PC-3 (cell line): ENCODE measurements at regions not wholly inside any gene's neighbourhood (a gene's known extent, or its start where the extent isn't known, plus 50 kb on each side); places are given as distances from the start of the nearest gene placed in this dataset.

Source experiments
- ATAC-seq: fragments of 200-7000 bp; cut with Tn5 transposase; 2 replicates; pipeline ENCODE4 v1.9.1; 2020; ENCODE audit warnings: mild to moderate bottlenecking, moderate library complexity
- BruUV-seq: library from RNA; stranded (reverse); fragments of 400-500 nt; replicated peaks from 2 replicates; lab custom pipeline; 2021; lab: Mats Ljungman, UMichigan
- CTCF ChIA-PET: fragments of 300-600 bp; sonication (Branson Sonifier 250); formaldehyde crosslinking; loops from one replicate; lab custom pipeline; 2022; ENCODE audit warnings: antibody characterized with exemption; lab: Charles Lee
- POLR2A ChIA-PET: fragments of 300-600 bp; sonication (Branson Sonifier 250); formaldehyde crosslinking; loops from one replicate; lab custom pipeline; 2022; ENCODE audit warnings: antibody characterized with exemption; ENCODE audit not compliant: unreplicated experiment; lab: Charles Lee
- DNase-seq: peaks from one replicate; pipeline ENCODE4 v3.0.0-alpha.2; 2015
- H2AFZ ChIP-seq: fragments of 300-600 bp; sonication (generic); 2 replicates; pipeline ENCODE4 v1.6.0; 2016; ENCODE audit warnings: antibody characterized with exemption, low read length
- H3F3A ChIP-seq: fragments of 300-600 bp; sonication (generic); one replicate; pipeline ENCODE4 v1.6.0; 2017; ENCODE audit warnings: antibody characterized with exemption, low read length, control low read depth, mild to moderate bottlenecking; ENCODE audit not compliant: unreplicated experiment
- H3K27ac ChIP-seq: fragments of 300-600 bp; sonication (generic); 2 replicates; pipeline ENCODE4 v1.5.1; 2016; ENCODE audit warnings: mild to moderate bottlenecking, low read length
- H3K27me3 ChIP-seq: fragments of 300-600 bp; sonication (generic); 2 replicates; pipeline ENCODE4 v1.6.1; 2016; ENCODE audit warnings: low read length, mixed read lengths
- H3K36me3 ChIP-seq: fragments of 300-600 bp; sonication (generic); 2 replicates; pipeline ENCODE4 v1.6.1; 2016; ENCODE audit warnings: low read depth, mixed run types, low read length, mixed read lengths
- H3K4me1 ChIP-seq: fragments of 300-600 bp; sonication (generic); 2 replicates; pipeline ENCODE4 v1.5.1; 2016; ENCODE audit warnings: low read length; ENCODE audit not compliant: insufficient read depth
- H3K4me2 ChIP-seq: fragments of 300-600 bp; sonication (generic); 2 replicates; pipeline ENCODE4 v1.6.0; 2016; ENCODE audit warnings: low read length
- H3K4me3 ChIP-seq: fragments of 300-600 bp; sonication (generic); 2 replicates; pipeline ENCODE4 v1.5.1; 2016; ENCODE audit warnings: mild to moderate bottlenecking, low read length, mixed read lengths
- H3K79me2 ChIP-seq: fragments of 300-600 bp; sonication (generic); 2 replicates; pipeline ENCODE4 v1.6.1; 2017; ENCODE audit warnings: low read length, mixed read lengths
- H3K9ac ChIP-seq: fragments of 300-600 bp; sonication (generic); 2 replicates; pipeline ENCODE4 v1.6.0; 2016; ENCODE audit warnings: mild to moderate bottlenecking, low read length
- H3K9me2 ChIP-seq: fragments of 300-600 bp; sonication (generic); replicated peaks from 2 replicates; pipeline ENCODE4 v1.6.1; 2016; ENCODE audit warnings: mixed run types, low read length, mixed read lengths
- H3K9me3 ChIP-seq: fragments of 300-600 bp; sonication (generic); 2 replicates; pipeline ENCODE4 v1.6.1; 2016; ENCODE audit warnings: low read length, mixed read lengths
- H4K20me1 ChIP-seq: fragments of 300-600 bp; sonication (generic); 2 replicates; pipeline ENCODE4 v1.6.1; 2016; ENCODE audit warnings: low read length, mixed read lengths
- CTCF ChIP-seq: fragments of 300-600 bp; sonication (generic); conservative IDR thresholded peaks from 2 replicates; pipeline ENCODE4 v1.5.1; 2017; ENCODE audit warnings: antibody characterized with exemption, low read depth, mild to moderate bottlenecking, low read length
- EZH2 ChIP-seq: fragments of 300-600 bp; sonication (generic); IDR thresholded peaks from one replicate; pipeline ENCODE4 v1.6.1; 2017; ENCODE audit warnings: antibody characterized with exemption, mild to moderate bottlenecking, low read length; ENCODE audit not compliant: unreplicated experiment
- EZH2phosphoT487 ChIP-seq: fragments of 300-600 bp; sonication (generic); IDR thresholded peaks from 2 replicates; pipeline ENCODE4 v1.6.1; 2018; ENCODE audit warnings: mild to moderate bottlenecking, antibody characterized with exemption, low read length, borderline replicate concordance
- intact Hi-C: fragments of 100-400 bp; cut with micrococcal nuclease; formaldehyde crosslinking; loops from 2 replicates; pipeline ENCODE4 v1.9.0; 2023

GRCh38 chrX:23557070-23557469 is 110.2 kb upstream of the PRDX4 start:
- Histone ChIP-seq H3K79me2 (no peaks in the 10 kb centered on the region), H3K27ac (no peak overlapping the region), H3K9me3 (no peaks in the 10 kb centered on the region), H3K4me3 (no peak overlapping the region), H2AFZ (no peak overlapping the region), H3K4me2 (no peak overlapping the region), H3K36me3 (no peaks in the 10 kb centered on the region), H3K27me3 (peaks cover 19% of the 10 kb centered on the region; the same call in 1 of the 2 replicates), H4K20me1 (no peaks in the 10 kb centered on the region), H3K9me2 (no peaks in the 10 kb centered on the region), H3K4me1 (no peaks in the 10 kb centered on the region), H3F3A (no peaks in the 10 kb centered on the region), H3K9ac (no peak overlapping the region)
- TF ChIP-seq CTCF (no peak), EZH2phosphoT487 (no peak), EZH2 (no peak)
- ATAC-seq (no peak), DNase-seq (no peak)
- ChIA-PET CTCF (no interaction called here), POLR2A (no interaction called here)
- BruUV-seq: no TSS peak
- intact Hi-C loops: loop anchor here (10.0 kb wide), 1 partner anchor 212 kb away; no protein-coding TSS in a partner anchor

- H2AFZ ChIP-seq: no peak overlapping the region
- no peaks in the 10 kb centered on the region for H3K36me3 ChIP-seq
- peaks cover 11% of the 10 kb centered on the region; the same call in 1 of the 2 replicates for H3K27me3 ChIP-seq
- intact Hi-C loops: loop anchor here (10.0 kb wide), 1 partner anchor 215 kb away; no protein-coding TSS in a partner anchor
- no peaks in the 10 kb centered on the region for H3F3A ChIP-seq
- ChIA-PET CTCF (no interaction called here), POLR2A (interaction anchor here (0.7 kb wide), 1 partner anchor 8 kb away, joined by 3 read pairs; no protein-coding TSS in a partner anchor)
- no peaks in the 10 kb centered on the region for H3K79me2 ChIP-seq
- H3K9ac ChIP-seq: no peak overlapping the region
- no TSS peak for BruUV-seq
- DNase-seq (no peak), ATAC-seq (no peak)
- no peak overlapping the region for H3K4me2 ChIP-seq
- H3K27ac ChIP-seq: no peak overlapping the region
- H3K4me1 ChIP-seq: no peaks in the 10 kb centered on the region
- H3K4me3 ChIP-seq: no peak overlapping the region
- H4K20me1 ChIP-seq: no peaks in the 10 kb centered on the region
- H3K9me2 ChIP-seq: no peaks in the 10 kb centered on the region
- H3K9me3 ChIP-seq: no peaks in the 10 kb centered on the region
- TF ChIP-seq CTCF: peak; percentile 34
- no peak for TF ChIP-seq EZH2
Observed at GRCh38 chrX:23559975-23560374, 107.3 kb upstream of the PRDX4 start.

GRCh38 chrX:23570674-23571343 is 96.5 kb upstream of the PRDX4 start:
- TF ChIP-seq EZH2 (no peak), EZH2phosphoT487 (no peak), CTCF (no peak)
- H3K9ac ChIP-seq: no peak overlapping the region
- H3K27me3 ChIP-seq: no peaks in the 10 kb centered on the region
- H3K9me2 ChIP-seq: no peaks in the 10 kb centered on the region
- no peak overlapping the region for H2AFZ ChIP-seq
- ATAC-seq: no peak
- CTCF ChIA-PET: no interaction called here
- no peaks in the 10 kb centered on the region for H3F3A ChIP-seq
- no peaks in the 10 kb centered on the region for H3K79me2 ChIP-seq
- POLR2A ChIA-PET: no interaction called here
- H3K36me3 ChIP-seq: no peaks in the 10 kb centered on the region
- no peak overlapping the region for H3K4me3 ChIP-seq
- intact Hi-C loops: no loop called here
- H3K27ac ChIP-seq: no peak overlapping the region
- no peaks in the 10 kb centered on the region for H3K4me1 ChIP-seq
- H3K9me3 ChIP-seq: no peaks in the 10 kb centered on the region
- no peak overlapping the region for H3K4me2 ChIP-seq
- BruUV-seq: no TSS peak
- no peak for DNase-seq
- no peaks in the 10 kb centered on the region for H4K20me1 ChIP-seq
